A673 (cell line): ENCODE measurements at regions not wholly inside any gene's neighbourhood (a gene's known extent, or its start where the extent isn't known, plus 50 kb on each side); places are given as distances from the start of the nearest gene placed in this dataset.
"Not testable (repeated sequence)": the region's sequence is repeated elsewhere in the genome, so short reads cannot be mapped to it uniquely, and the experiment has no call there.

Experiments
- BruUV-seq: library from RNA; stranded (reverse); fragments of 400-500 nt; replicated peaks from 2 replicates; lab custom pipeline; 2021; lab: Mats Ljungman, UMichigan
- CTCF ChIA-PET: fragments of 300-600 bp; sonication (Branson Sonifier 250); formaldehyde crosslinking; loops from one replicate; lab custom pipeline; 2022; ENCODE audit warnings: antibody characterized with exemption; lab: Charles Lee
- POLR2A ChIA-PET: fragments of 300-600 bp; sonication (Branson Sonifier 250); formaldehyde crosslinking; loops from one replicate; lab custom pipeline; 2022; ENCODE audit warnings: antibody characterized with exemption; ENCODE audit not compliant: low non-redundant PET; lab: Charles Lee
- DNase-seq: peaks from one replicate; pipeline ENCODE4 v3.0.0-alpha.2; 2015; ENCODE audit warnings: low spot score
- H3K27ac ChIP-seq: fragments of 200-600 bp; sonication (generic); 2 replicates; pipeline ENCODE4 v1.5.1; 2016; ENCODE audit warnings: mixed run types, low read depth, mild to moderate bottlenecking, mixed read lengths, antibody characterized with exemption, low read length; ENCODE audit not compliant: poor library complexity, severe bottlenecking
- H3K27me3 ChIP-seq: fragments of 200-600 bp; sonication (generic); replicated peaks from 2 replicates; pipeline ENCODE4 v1.6.1; 2017; ENCODE audit warnings: mixed run types, low read depth, mild to moderate bottlenecking, mixed read lengths, antibody characterized with exemption, low read length; ENCODE audit not compliant: insufficient read depth, poor library complexity
- H3K36me3 ChIP-seq: fragments of 200-600 bp; sonication (generic); 2 replicates; pipeline ENCODE4 v1.6.1; 2016; ENCODE audit warnings: mixed run types, mild to moderate bottlenecking, mixed read lengths, antibody characterized with exemption, low read length; ENCODE audit not compliant: insufficient read depth, poor library complexity, severe bottlenecking
- H3K4me1 ChIP-seq: fragments of 200-600 bp; sonication (generic); 2 replicates; pipeline ENCODE4 v1.6.1; 2017; ENCODE audit warnings: mixed run types, mild to moderate bottlenecking, mixed read lengths, antibody characterized with exemption, low read length; ENCODE audit not compliant: insufficient read depth, poor library complexity, severe bottlenecking
- H3K4me3 ChIP-seq: fragments of 200-600 bp; sonication (generic); 2 replicates; pipeline ENCODE4 v1.5.1; 2016; ENCODE audit warnings: low read depth, mixed run types, mild to moderate bottlenecking, mixed read lengths, low read length; ENCODE audit not compliant: poor library complexity, severe bottlenecking
- H3K9me3 ChIP-seq: fragments of 200-600 bp; sonication (generic); 2 replicates; pipeline ENCODE4 v1.6.1; 2016; ENCODE audit warnings: mixed run types, low read depth, mild to moderate bottlenecking, mixed read lengths, antibody characterized with exemption, low read length; ENCODE audit not compliant: poor library complexity, severe bottlenecking
- EZH2 ChIP-seq: fragments of 200-600 bp; sonication (generic); IDR thresholded peaks from 2 replicates; pipeline ENCODE4 v1.6.1; 2017; ENCODE audit warnings: borderline replicate concordance, low read depth, mild to moderate bottlenecking, mixed read lengths, antibody characterized with exemption, low read length; ENCODE audit not compliant: poor library complexity, severe bottlenecking
- intact Hi-C: fragments of 100-400 bp; cut with micrococcal nuclease; formaldehyde crosslinking; loops from one replicate; pipeline ENCODE4 v1.10.0; 2022; ENCODE audit not compliant: unreplicated experiment
- TF ChIP-seq, protein P1 (sequence below): fragments of 300-800, 200-600 bp; sonication (generic); conservative IDR thresholded peaks from 2 replicates; pipeline ENCODE4 v1.5.1; 2017; ENCODE audit warnings: low read depth, mild to moderate bottlenecking, antibody characterized with exemption, low read length, moderate library complexity, mixed read lengths

- intact Hi-C loops, result no loop called here
- H3K4me3 ChIP-seq, result no peak overlapping the region
- H3K4me1 ChIP-seq, result no peaks in the 10 kb centered on the region
- H3K27me3 ChIP-seq, result no peaks in the 10 kb centered on the region
- H3K9me3 ChIP-seq, result no peaks in the 10 kb centered on the region
- no peaks in the 10 kb centered on the region for H3K36me3 ChIP-seq
- BruUV-seq, result no TSS peak
- ChIA-PET CTCF (no interaction called here), POLR2A (no interaction called here)
- TF ChIP-seq, protein P1, sequence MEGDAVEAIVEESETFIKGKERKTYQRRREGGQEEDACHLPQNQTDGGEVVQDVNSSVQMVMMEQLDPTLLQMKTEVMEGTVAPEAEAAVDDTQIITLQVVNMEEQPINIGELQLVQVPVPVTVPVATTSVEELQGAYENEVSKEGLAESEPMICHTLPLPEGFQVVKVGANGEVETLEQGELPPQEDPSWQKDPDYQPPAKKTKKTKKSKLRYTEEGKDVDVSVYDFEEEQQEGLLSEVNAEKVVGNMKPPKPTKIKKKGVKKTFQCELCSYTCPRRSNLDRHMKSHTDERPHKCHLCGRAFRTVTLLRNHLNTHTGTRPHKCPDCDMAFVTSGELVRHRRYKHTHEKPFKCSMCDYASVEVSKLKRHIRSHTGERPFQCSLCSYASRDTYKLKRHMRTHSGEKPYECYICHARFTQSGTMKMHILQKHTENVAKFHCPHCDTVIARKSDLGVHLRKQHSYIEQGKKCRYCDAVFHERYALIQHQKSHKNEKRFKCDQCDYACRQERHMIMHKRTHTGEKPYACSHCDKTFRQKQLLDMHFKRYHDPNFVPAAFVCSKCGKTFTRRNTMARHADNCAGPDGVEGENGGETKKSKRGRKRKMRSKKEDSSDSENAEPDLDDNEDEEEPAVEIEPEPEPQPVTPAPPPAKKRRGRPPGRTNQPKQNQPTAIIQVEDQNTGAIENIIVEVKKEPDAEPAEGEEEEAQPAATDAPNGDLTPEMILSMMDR, result no peak
- TF ChIP-seq EZH2, result no peak
- DNase-seq, result no peak
- H3K27ac ChIP-seq, result no peak overlapping the region
Measured at GRCh38 chr1:78263946-78264345, 218.2 kb downstream of the GIPC2 start.

- Histone ChIP-seq H3K4me1 (no peaks in the 10 kb centered on the region), H3K27me3 (no peaks in the 10 kb centered on the region), H3K27ac (no peak overlapping the region), H3K36me3 (no peaks in the 10 kb centered on the region), H3K9me3 (no peaks in the 10 kb centered on the region), H3K4me3 (no peak overlapping the region)
- BruUV-seq, result no TSS peak
- POLR2A ChIA-PET, result no interaction called here
- CTCF ChIA-PET, result no interaction called here
- no peak for TF ChIP-seq EZH2
- TF ChIP-seq, protein P1, result no peak
- intact Hi-C loops, result no loop called here
- DNase-seq, result no peak
Measured at GRCh38 chr1:78267513-78268218, 221.9 kb downstream of the GIPC2 start.

DNA sequence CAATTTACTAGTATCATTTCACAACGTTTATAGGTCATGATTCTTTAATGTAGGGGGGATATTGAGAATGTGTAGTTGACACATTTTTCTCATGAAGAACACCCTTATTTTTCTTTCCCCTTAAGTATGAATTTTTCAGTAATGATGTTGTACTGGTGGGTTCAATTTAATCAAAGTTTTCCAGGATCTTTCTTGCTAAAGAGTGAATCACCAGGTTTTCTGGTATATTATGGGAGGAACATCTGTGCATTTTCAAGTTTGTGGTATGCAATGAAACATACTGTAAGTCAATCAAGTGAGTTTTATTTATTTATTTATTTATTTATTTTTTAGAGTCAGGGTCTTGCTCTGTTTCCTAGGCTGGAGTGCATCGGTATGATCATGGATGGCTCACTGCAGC is 221.2 kb upstream of the PTGFR start:
- no peak overlapping the region for H3K27ac ChIP-seq
- DNase-seq, result no peak
- TF ChIP-seq EZH2, result no peak
- TF ChIP-seq, protein P1, result no peak
- H3K9me3 ChIP-seq, result no peaks in the 10 kb centered on the region
- no peaks in the 10 kb centered on the region for H3K27me3 ChIP-seq
- H3K4me1 ChIP-seq, result no peaks in the 10 kb centered on the region
- H3K4me3 ChIP-seq, result no peak overlapping the region
- no TSS peak for BruUV-seq
- POLR2A ChIA-PET, result no interaction called here
- no peaks in the 10 kb centered on the region for H3K36me3 ChIP-seq
- CTCF ChIA-PET, result no interaction called here
- intact Hi-C loops, result no loop called here

GRCh38 chr1:78271423-78271822 is 219.4 kb upstream of the PTGFR start:
- intact Hi-C loops, H3K27me3 ChIP-seq, H3K27ac ChIP-seq, H3K4me3 ChIP-seq, H3K4me1 ChIP-seq, DNase-seq, H3K9me3 ChIP-seq, BruUV-seq, POLR2A ChIA-PET, H3K36me3 ChIP-seq, CTCF ChIA-PET: not testable (repeated sequence)
